ENCODE measurements at regions not wholly inside any gene's neighbourhood (a gene's known extent, or its start where the extent isn't known, plus 50 kb on each side); places are given as distances from the start of the nearest gene placed in this dataset.
"Not testable (repeated sequence)": the region's sequence is repeated elsewhere in the genome, so short reads cannot be mapped to it uniquely, and the experiment has no call there.

- DNase-seq = not testable (repeated sequence)
These were observed 298.5 kb downstream of the DUSP6 start for GRCh38 chr12:89053817-89054216.

GRCh38 chr12:89051065-89051677 lies 301.1 kb downstream of the DUSP6 start:
- DNase-seq = no peak

- no peak for DNase-seq
These were observed 304.4 kb downstream of the DUSP6 start for GRCh38 chr12:89047856-89048418.

GRCh38 chr12:89041078-89041477 lies 311.2 kb downstream of the DUSP6 start:
- DNase-seq = no peak

GRCh38 chr12:89040146-89040964 lies 311.9 kb downstream of the DUSP6 start:
- no peak for DNase-seq

GRCh38 chr12:89038831-89039512 lies 313.3 kb downstream of the DUSP6 start:
- peak; percentile 72 for DNase-seq

- no peak for DNase-seq
These were observed 319.2 kb downstream of the DUSP6 start for GRCh38 chr12:89033062-89033461.

- no peak for DNase-seq
These were observed 322.3 kb downstream of the DUSP6 start for GRCh38 chr12:89029961-89030360.

GRCh38 chr12:89024580-89024979 lies 327.7 kb downstream of the DUSP6 start:
- no peak for DNase-seq

GRCh38 chr12:89023936-89024335 lies 328.4 kb downstream of the DUSP6 start:
- no peak for DNase-seq

GRCh38 chr12:89020689-89021088 lies 331.6 kb downstream of the DUSP6 start:
- no peak for DNase-seq

GRCh38 chr12:89020121-89020480 lies 332.2 kb downstream of the DUSP6 start:
- DNase-seq = no peak

GRCh38 chr12:89019439-89020120 lies 332.7 kb downstream of the DUSP6 start:
- DNase-seq = peak; percentile 95

- DNase-seq = no peak
These were observed 335.1 kb downstream of the DUSP6 start for GRCh38 chr12:89016970-89017778.

- DNase-seq = no peak
These were observed 336.9 kb downstream of the DUSP6 start for GRCh38 chr12:89015419-89015818.

GRCh38 chr12:88998421-88998820 lies 353.9 kb downstream of the DUSP6 start:
- no peak for DNase-seq

- no peak for DNase-seq
These were observed 356.0 kb downstream of the DUSP6 start for GRCh38 chr12:88996200-88996788.

GRCh38 chr12:88994971-88995370 lies 357.3 kb downstream of the DUSP6 start:
- no peak for DNase-seq

- DNase-seq = no peak
These were observed 357.8 kb downstream of the DUSP6 start for GRCh38 chr12:88994537-88994936.

- DNase-seq = no peak
These were observed 358.6 kb downstream of the DUSP6 start for GRCh38 chr12:88993651-88994050.

- no peak for DNase-seq
These were observed 366.2 kb downstream of the DUSP6 start for GRCh38 chr12:88986056-88986455.

- no peak for DNase-seq
These were observed 366.7 kb downstream of the DUSP6 start for GRCh38 chr12:88985631-88986030.
